ENCODE measurements at regions not wholly inside any gene's neighbourhood (a gene's known extent, or its start where the extent isn't known, plus 50 kb on each side); places are given as distances from the start of the nearest gene placed in this dataset.
"Not testable (repeated sequence)": the region's sequence is repeated elsewhere in the genome, so short reads cannot be mapped to it uniquely, and the experiment has no call there.

DNA sequence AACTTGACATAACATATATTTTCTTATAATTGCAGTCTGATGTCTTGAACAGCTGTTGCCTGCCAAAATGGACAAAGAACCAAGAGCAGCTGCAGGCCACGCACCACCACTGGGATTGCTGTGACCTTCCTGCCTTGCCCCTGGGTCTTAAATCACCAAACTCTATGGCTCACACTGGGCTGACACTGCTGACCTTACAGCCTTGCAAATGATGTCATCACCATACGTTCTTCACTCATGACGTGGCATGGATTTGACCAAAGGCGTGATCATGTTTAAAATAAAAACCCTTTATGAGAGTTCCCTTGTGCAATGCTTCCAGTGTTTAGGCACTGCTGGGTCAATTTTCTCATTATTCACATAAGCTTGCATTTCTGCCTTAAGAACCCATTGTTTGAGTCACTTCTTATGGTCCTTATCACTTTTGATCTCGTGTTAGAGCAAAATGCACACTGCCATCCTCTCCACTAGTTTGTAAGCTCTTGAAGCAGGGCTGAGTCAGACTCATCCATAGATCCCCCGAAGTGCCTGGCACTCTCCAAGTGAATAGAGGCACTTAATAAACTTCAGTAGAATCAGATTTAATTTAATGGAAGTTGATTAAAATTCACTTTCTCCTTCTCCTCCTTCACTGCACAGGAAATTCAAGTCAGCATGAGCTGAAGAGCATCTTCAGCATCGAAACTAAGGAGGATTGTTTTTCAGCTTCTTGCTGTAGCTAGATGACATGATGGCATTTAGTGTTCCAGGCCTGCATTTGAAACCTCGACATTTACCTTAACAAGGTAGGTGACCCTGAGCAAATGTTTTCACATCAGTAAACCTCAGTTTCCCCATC, 132.4 kb upstream of the PZP start:
- Mint-ChIP-seq H3K9me3 (peaks cover 10% of the 10 kb centered on the region), H3K36me3 (ENCODE audit: low read depth) (peaks cover 8% of the 10 kb centered on the region), H3K27ac (peak overlapping the region; percentile 92 to 95 (median 92)), H3K4me3 (no peak overlapping the region), H3K27me3 (ENCODE audit: low read depth) (peaks cover 6% of the 10 kb centered on the region), H3K4me1 (peaks cover 69% of the 10 kb centered on the region)
- TF ChIP-seq, protein P1, sequence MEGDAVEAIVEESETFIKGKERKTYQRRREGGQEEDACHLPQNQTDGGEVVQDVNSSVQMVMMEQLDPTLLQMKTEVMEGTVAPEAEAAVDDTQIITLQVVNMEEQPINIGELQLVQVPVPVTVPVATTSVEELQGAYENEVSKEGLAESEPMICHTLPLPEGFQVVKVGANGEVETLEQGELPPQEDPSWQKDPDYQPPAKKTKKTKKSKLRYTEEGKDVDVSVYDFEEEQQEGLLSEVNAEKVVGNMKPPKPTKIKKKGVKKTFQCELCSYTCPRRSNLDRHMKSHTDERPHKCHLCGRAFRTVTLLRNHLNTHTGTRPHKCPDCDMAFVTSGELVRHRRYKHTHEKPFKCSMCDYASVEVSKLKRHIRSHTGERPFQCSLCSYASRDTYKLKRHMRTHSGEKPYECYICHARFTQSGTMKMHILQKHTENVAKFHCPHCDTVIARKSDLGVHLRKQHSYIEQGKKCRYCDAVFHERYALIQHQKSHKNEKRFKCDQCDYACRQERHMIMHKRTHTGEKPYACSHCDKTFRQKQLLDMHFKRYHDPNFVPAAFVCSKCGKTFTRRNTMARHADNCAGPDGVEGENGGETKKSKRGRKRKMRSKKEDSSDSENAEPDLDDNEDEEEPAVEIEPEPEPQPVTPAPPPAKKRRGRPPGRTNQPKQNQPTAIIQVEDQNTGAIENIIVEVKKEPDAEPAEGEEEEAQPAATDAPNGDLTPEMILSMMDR (IDR thresholded peaks at IDR 0.05; ENCODE audit: unreplicated experiment in 3 of 3): peak in 1 of 3 experiments; percentile 24

DNA sequence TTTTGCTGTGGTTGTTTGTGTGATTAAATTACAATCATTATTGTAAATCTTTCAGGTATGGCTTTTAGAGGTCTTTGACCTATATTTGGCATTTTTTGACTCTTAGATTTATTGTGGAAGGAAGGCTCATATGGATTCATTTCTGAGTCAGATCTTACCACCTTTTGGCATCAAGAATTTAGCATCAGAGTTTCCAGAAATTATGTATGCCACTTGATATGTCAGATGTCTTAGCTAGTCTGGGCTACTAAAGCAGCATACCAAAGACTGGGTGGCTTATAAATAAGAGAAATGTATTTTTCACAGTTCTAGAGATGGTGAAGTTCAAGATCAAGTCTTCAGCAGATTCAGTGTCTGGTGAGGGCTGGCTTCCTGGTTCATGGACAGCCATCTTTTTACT, 129.5 kb upstream of the PZP start:
- peaks cover 6% of the 10 kb centered on the region for H3K27me3 Mint-ChIP-seq (ENCODE audit: low read depth)
- peaks cover 8% of the 10 kb centered on the region for H3K36me3 Mint-ChIP-seq (ENCODE audit: low read depth)
- peaks cover 10% of the 10 kb centered on the region for H3K9me3 Mint-ChIP-seq
- no peak overlapping the region for H3K4me3 Mint-ChIP-seq
- TF ChIP-seq, protein P1 (IDR thresholded peaks at IDR 0.05; ENCODE audit: unreplicated experiment in 3 of 3): no peak
- no peak overlapping the region for H3K27ac Mint-ChIP-seq
- peaks cover 61% of the 10 kb centered on the region for H3K4me1 Mint-ChIP-seq

DNA sequence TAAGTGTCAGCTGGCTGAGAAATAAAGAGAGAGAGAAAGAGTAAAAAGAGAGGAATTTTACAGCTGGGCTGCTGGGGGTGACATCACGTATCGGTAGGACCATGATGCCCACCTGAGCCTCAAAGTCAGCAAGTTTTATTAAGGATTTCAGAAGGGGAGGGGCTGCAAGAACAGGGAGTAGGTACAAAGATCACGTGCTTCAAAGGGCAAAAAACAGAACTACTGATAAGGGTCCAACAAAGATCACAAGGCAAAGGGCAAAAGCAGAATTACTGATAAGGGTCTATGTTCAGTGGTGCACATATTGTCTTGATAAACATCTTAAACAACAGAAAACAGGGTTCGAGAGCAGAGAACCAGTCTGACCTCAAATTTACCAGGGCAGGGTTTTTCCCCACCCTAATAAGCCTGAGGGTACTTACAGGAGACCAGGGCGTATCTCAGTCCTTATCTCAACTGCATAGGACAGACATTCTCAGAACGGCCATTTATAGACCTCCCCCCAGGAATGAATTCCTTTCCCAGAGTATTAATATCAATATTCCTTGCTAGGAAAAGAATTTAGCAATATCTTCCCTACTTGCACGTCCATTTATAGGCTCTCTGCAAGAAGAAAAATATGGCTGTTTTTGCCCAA, 128.3 kb upstream of the PZP start:
- not testable (repeated sequence) for H3K27me3 Mint-ChIP-seq (ENCODE audit: low read depth); H3K36me3 Mint-ChIP-seq (ENCODE audit: low read depth); H3K27ac Mint-ChIP-seq; H3K4me3 Mint-ChIP-seq; H3K9me3 Mint-ChIP-seq
- peaks cover 58% of the 10 kb centered on the region for H3K4me1 Mint-ChIP-seq

DNA sequence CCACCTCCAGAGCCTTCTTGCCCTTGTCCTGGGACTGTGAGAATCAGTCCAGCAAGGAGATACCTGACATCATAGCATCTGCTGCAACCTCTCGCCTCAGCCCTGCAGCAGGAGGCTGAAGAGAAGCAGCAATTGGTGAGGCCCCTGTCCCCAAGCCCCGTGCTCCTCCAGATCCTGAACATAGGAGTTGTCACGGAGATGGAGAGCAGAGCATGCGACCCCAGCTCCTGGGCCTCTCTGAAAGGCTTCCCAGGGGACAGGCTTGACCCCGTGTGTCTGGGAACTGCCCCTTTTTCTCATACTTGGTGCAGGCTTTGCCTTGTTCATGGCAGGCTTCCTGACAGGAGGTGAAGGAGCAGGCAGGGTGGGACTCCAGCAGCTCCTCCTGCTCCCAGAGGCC, 127.7 kb upstream of the PZP start:
- H3K9me3 Mint-ChIP-seq: peaks cover 10% of the 10 kb centered on the region
- H3K27ac Mint-ChIP-seq: no peak overlapping the region
- TF ChIP-seq, protein P1 (IDR thresholded peaks at IDR 0.05; ENCODE audit: unreplicated experiment in 3 of 3): no peak
- H3K27me3 Mint-ChIP-seq (ENCODE audit: low read depth): peaks cover 6% of the 10 kb centered on the region
- H3K36me3 Mint-ChIP-seq (ENCODE audit: low read depth): peaks cover 8% of the 10 kb centered on the region
- peaks cover 58% of the 10 kb centered on the region for H3K4me1 Mint-ChIP-seq
- no peak overlapping the region for H3K4me3 Mint-ChIP-seq

DNA sequence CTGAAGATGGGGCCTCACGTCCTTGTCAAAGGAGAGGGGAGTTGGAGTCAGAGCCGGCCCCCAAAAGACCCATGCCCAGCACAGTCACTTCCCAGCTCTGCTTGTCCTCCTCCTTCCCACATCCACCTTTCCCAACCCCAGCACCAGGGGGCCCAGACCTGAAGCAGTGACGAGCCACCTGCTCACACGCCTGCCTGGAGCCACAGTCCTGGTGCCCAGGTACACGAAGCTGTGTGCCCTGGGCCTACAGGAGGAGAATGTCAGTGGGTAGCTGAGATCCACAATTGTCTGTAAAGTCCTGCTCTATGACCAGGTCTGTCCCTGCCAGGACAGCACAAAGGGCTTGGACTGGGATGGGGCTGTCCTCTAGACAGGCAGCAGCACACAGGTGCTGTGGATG, 126.8 kb upstream of the PZP start:
- H3K27me3 Mint-ChIP-seq (ENCODE audit: low read depth): peaks cover 6% of the 10 kb centered on the region
- TF ChIP-seq, protein P1 (IDR thresholded peaks at IDR 0.05; ENCODE audit: unreplicated experiment in 3 of 3): no peak
- no peak overlapping the region for H3K4me3 Mint-ChIP-seq
- peak overlapping the region in 1 of 3 experiments; percentile 53 for H3K27ac Mint-ChIP-seq
- H3K36me3 Mint-ChIP-seq (ENCODE audit: low read depth): peaks cover 8% of the 10 kb centered on the region
- peaks cover 10% of the 10 kb centered on the region for H3K9me3 Mint-ChIP-seq
- peaks cover 50% of the 10 kb centered on the region for H3K4me1 Mint-ChIP-seq

DNA sequence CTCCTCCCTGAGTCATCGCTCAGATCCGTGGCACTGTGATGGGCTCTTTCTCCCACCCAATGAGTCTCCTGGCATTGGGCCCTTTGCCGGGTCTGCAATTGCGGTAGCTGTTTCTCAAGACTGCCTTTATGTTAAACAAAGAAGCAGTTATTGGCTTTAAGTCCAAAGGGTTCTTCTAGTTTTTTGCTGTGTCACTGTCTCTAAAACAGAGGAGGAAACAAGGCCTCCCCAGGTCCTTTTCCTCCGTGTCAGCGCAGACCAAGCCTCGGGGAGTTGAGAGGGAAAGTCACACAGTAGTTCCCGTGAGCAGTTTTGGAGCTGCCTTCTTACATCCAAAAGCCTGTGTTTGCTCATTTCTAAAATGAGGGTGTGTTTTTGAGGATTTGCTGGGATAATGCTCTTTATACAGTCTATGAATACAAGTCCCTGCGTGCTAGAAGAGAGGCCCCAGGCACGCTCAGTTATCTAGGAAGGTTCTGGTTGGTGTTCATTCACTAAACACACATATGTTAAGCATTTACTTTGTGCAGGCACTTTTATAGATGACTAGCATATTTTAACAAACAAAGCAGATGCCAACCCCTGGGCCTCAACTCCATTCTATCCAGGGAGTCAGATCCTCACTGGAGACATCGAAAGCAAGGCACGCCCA, 126.0 kb upstream of the PZP start:
- peaks cover 6% of the 10 kb centered on the region for H3K27me3 Mint-ChIP-seq (ENCODE audit: low read depth)
- peaks cover 10% of the 10 kb centered on the region for H3K9me3 Mint-ChIP-seq
- H3K36me3 Mint-ChIP-seq (ENCODE audit: low read depth): peaks cover 8% of the 10 kb centered on the region
- H3K4me3 Mint-ChIP-seq: no peak overlapping the region
- H3K27ac Mint-ChIP-seq: peak overlapping the region; percentile 53 to 63 (median 61)
- peaks cover 42% of the 10 kb centered on the region for H3K4me1 Mint-ChIP-seq
- TF ChIP-seq, protein P1 (IDR thresholded peaks at IDR 0.05; ENCODE audit: unreplicated experiment in 3 of 3): no peak
